NT2/D1 (cell line): ENCODE measurements at regions not wholly inside any gene's neighbourhood (a gene's known extent, or its start where the extent isn't known, plus 50 kb on each side); places are given as distances from the start of the nearest gene placed in this dataset.

Source experiments
- SUZ12 ChIP-seq: IDR thresholded peaks from 2 replicates; pipeline ENCODE4 v1.6.1; 2011; ENCODE audit not compliant: insufficient read length, insufficient read depth; ENCODE audit errors: extremely low read depth
- YY1 ChIP-seq: IDR thresholded peaks from 2 replicates; pipeline ENCODE4 v1.6.1; 2011; ENCODE audit not compliant: insufficient read length, insufficient read depth
- ZNF274 ChIP-seq: IDR thresholded peaks from 2 replicates; pipeline ENCODE4 v1.6.1; 2011; ENCODE audit warnings: mild to moderate bottlenecking, low read depth, low read length

DNA sequence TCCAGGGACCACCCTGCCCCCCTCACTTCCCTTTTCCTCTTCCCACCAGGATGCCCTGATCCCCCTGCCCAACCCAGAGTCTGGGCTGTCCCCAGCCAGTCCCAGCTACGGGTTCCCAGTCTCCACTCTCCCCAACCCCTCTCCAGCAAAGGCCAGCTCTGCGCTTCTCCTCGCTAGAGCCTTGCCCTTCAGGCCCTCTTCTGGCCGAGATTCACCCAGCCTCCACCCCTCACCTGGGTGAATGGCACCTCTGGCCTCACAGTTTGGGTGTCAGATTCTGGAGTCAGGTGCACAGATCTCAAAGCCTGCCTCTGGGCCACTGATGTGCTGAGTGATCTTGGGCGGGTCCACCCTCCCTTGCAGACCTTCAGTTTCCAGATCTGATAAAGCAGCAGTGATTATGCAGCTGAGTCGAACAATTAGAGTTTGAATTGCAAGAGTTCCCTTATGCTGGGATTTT lies 185.6 kb upstream of the TNRC6C start:
- TF ChIP-seq ZNF274 (no peak), YY1 (no peak), SUZ12 (no peak)
